GM12864 (cell line): ENCODE measurements at regions not wholly inside any gene's neighbourhood (a gene's known extent, or its start where the extent isn't known, plus 50 kb on each side); places are given as distances from the start of the nearest gene placed in this dataset.

Source experiments
- DNase-seq: peaks from one replicate; pipeline ENCODE4 v3.0.0-alpha.2; 2011; ENCODE audit warnings: low read depth
- H3K4me3 ChIP-seq: 2 replicates; pipeline ENCODE4 v1.5.1; 2011; ENCODE audit warnings: mild to moderate bottlenecking, low read depth, low read length, control low read depth
- TF ChIP-seq, protein P1 (sequence below): IDR thresholded peaks from 2 replicates; pipeline ENCODE4 v1.5.1; 2011; ENCODE audit warnings: low read depth, mild to moderate bottlenecking, moderate library complexity, low read length, control low read depth, inconsistent platforms; ENCODE audit errors: missing control alignments

DNA sequence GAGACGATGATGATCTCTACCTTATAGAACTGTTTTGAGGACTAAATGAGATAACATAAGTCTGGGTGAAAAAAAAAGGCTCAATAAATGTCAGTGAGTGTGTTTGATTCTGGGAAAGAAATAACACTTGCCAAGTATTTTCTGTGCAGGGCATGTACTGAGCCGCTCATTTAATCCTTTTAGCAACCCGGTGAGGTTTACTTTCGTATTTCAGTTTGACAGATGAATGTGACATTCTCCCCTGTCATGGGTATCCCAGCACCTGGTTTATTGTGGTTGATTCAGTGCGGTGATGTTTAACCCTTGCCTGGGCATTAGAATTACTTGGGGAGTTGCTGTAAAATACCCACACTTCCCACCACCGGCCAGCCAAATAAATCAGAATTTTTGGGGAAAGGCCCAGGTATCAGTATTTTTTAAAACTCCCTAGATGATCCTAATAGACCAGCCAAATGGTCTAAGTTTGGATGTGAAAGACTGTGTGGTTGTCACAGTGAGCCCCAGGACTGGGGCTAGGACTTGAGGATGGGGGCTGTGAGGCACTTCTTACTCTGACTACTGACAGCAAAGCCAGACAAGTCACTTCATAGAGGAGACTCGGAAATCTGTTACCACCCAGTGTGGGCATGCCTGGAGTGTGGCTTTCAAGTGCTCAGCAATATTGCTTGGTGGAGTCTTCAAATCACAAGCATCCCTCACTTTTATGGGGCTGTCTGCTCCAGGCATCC is 100.2 kb upstream of the KCNG1 start:
- TF ChIP-seq, protein P1, sequence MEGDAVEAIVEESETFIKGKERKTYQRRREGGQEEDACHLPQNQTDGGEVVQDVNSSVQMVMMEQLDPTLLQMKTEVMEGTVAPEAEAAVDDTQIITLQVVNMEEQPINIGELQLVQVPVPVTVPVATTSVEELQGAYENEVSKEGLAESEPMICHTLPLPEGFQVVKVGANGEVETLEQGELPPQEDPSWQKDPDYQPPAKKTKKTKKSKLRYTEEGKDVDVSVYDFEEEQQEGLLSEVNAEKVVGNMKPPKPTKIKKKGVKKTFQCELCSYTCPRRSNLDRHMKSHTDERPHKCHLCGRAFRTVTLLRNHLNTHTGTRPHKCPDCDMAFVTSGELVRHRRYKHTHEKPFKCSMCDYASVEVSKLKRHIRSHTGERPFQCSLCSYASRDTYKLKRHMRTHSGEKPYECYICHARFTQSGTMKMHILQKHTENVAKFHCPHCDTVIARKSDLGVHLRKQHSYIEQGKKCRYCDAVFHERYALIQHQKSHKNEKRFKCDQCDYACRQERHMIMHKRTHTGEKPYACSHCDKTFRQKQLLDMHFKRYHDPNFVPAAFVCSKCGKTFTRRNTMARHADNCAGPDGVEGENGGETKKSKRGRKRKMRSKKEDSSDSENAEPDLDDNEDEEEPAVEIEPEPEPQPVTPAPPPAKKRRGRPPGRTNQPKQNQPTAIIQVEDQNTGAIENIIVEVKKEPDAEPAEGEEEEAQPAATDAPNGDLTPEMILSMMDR: no peak
- H3K4me3 ChIP-seq: no peak overlapping the region

DNA sequence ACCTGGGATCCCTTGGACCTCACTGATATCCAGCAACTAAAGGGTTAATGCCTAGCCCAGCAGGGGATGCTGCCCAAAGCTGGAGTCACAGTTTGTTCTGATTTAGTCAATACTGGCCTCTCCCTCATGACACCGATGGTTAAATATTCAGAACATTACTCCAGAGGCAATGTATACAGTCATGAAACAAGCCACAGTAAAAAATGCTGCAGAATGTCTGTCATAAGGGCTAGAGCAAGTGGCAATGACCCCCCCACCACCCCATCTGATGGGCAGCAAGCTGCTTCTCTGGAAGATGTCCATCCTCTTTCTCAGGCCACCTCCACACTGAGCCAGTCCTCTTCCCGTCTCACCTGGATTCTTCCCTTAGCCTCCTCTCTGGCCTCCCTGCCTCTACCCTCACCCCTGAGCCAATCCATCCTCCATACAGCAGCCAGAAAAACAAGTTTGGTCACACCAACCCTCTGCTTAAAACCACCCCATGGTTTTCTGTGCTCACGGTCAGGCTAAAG is 99.0 kb upstream of the KCNG1 start:
- DNase-seq: no peak
- no peak overlapping the region for H3K4me3 ChIP-seq
- TF ChIP-seq, protein P1: no peak

More for the DNA sequence above, 100.2 kb upstream of the KCNG1 start:
- DNase-seq: no peak

DNA sequence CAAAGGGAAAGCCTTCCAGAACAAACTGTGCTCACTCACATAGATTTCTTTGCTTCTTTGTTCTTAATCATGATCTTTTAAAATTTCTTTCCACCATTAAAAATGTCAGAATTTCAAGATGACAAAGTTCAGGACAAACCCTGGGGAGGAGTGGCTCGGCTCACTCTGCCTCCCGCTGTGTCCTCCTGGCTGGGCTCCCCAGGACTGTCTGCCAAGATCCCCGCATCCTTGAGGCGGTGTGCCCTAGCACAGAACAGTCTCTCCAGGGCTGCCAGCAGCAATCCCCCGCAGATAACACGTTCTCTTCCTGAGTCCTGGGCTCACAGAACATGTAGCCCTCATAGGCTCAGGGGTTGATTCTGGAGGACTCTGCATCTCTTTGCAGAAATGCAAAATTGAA is 98.4 kb upstream of the KCNG1 start:
- no peak for DNase-seq
- TF ChIP-seq, protein P1: no peak
- H3K4me3 ChIP-seq: no peak overlapping the region

DNA sequence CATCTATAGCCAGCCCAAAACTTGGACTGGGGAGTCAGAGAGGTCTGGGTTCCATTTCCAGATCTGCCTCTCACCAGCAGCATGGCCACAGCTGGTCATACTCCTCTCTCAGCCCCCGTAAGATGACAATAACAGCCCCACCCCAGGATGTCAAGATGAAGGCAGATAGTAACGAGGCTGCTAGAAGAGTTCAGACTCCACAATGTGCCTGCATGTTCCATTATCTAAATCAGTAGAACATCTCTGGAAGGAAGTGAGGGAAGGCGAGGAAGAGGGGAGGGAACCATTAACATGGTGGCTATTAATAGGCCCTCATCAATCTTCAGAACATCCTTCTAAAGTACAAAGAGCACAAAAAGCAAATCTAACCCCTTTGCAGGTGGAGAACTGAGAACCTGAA is 98.0 kb upstream of the KCNG1 start:
- DNase-seq: no peak
- TF ChIP-seq, protein P1: no peak
- no peak overlapping the region for H3K4me3 ChIP-seq

DNA sequence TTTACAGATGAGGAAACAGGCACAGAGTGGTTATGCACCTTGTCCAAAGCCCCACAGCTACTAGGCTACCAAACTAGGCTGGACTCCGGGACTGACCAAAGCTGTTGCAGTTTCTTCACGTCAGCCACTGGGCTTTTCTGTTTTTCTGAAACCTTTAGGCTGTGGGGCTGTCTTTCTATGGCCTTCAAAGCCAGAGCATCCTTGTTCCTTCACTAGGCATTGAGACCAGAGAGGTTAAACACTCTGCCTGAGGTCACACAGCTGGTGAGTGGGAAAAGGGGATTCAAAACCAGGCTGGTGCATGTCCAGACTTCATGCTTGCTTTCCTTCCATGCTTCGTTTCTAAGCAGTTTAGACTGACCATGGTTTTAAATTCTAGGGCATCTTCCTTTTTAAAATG is 97.5 kb upstream of the KCNG1 start:
- H3K4me3 ChIP-seq: no peak overlapping the region
- TF ChIP-seq, protein P1: no peak
- DNase-seq: no peak

DNA sequence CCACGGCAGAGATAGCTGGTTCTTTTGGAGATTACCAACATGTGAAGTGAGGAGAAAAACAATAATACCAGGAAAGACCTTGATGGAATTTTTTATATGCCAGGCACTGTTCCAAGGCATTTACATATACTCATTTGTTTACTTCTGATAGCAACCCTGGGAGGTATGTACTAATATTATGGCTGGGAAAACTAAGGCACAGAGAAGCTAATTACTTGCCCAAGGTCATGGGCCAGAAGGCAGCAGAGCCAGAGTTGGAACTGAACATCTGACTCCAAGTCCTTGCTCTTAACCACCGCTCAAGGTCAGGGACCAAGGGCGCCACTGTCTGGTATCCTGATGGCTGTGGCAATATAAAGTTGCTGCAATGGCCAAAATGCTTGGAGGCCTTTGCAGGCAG is 97.0 kb upstream of the KCNG1 start:
- no peak for DNase-seq
- TF ChIP-seq, protein P1: no peak
- no peak overlapping the region for H3K4me3 ChIP-seq
